ENCODE measurements at regions not wholly inside any gene's neighbourhood (a gene's known extent, or its start where the extent isn't known, plus 50 kb on each side); places are given as distances from the start of the nearest gene placed in this dataset.

DNA sequence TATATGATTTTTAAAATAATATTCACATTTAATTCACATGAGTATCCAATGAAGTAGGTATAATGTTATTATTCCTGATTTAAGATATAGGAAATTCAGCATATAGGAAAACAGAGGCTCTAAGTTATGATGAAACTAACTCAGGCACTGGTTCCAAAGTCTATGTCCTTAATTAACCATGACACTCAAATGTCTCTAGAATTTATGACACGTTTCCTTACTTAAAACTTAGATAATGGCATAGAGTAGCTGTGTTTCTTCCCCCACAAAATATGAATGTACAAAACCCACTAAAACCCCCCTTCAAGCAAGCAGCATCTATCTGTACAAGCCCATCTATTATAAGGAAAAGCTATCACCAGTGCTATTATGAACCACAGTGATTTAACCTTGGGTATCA is 72.9 kb upstream of the CDK1 start:
- no peaks in the 10 kb centered on the region for H3K27me3 ChIP-seq (ENCODE audit: control insufficient read depth, extremely low read depth, insufficient read depth, low read length)
- no peak overlapping the region for H3K9ac ChIP-seq (ENCODE audit: control insufficient read depth, extremely low read depth, insufficient read depth, low read length)
- H3K36me3 ChIP-seq (ENCODE audit: control insufficient read depth in 2 of 2, extremely low read depth in 1 of 2, insufficient read depth in 2 of 2, low read length in 2 of 2) = no peaks in the 10 kb centered on the region
- no peak for DNase-seq (ENCODE audit: low read depth, low spot score)
- no peak overlapping the region for H3K27ac ChIP-seq (ENCODE audit: control insufficient read depth, insufficient read depth, low read length)
- FAIRE-seq = no peak
- H3K4me1 ChIP-seq (ENCODE audit: control insufficient read depth, extremely low read depth, insufficient read depth, low read length) = no peaks in the 10 kb centered on the region
- H3K4me3 ChIP-seq (ENCODE audit: control insufficient read depth in 2 of 3, extremely low read depth in 1 of 3, insufficient read depth in 2 of 3, low read depth in 1 of 3, low read length in 3 of 3) = no peak overlapping the region
- H3K9me1 ChIP-seq (ENCODE audit: control insufficient read depth, extremely low read depth, insufficient read depth, low read length) = no peaks in the 10 kb centered on the region
- no peak overlapping the region for H3K4me2 ChIP-seq (ENCODE audit: control insufficient read depth, extremely low read depth, insufficient read depth, low read depth, low read length)
- no peak overlapping the region for H2AFZ ChIP-seq (ENCODE audit: control insufficient read depth, low read length)
- TF ChIP-seq EZH2 (IDR thresholded peaks at IDR 0.05; ENCODE audit: low read length) = no peak
- TF ChIP-seq, protein P1, sequence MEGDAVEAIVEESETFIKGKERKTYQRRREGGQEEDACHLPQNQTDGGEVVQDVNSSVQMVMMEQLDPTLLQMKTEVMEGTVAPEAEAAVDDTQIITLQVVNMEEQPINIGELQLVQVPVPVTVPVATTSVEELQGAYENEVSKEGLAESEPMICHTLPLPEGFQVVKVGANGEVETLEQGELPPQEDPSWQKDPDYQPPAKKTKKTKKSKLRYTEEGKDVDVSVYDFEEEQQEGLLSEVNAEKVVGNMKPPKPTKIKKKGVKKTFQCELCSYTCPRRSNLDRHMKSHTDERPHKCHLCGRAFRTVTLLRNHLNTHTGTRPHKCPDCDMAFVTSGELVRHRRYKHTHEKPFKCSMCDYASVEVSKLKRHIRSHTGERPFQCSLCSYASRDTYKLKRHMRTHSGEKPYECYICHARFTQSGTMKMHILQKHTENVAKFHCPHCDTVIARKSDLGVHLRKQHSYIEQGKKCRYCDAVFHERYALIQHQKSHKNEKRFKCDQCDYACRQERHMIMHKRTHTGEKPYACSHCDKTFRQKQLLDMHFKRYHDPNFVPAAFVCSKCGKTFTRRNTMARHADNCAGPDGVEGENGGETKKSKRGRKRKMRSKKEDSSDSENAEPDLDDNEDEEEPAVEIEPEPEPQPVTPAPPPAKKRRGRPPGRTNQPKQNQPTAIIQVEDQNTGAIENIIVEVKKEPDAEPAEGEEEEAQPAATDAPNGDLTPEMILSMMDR (optimal IDR thresholded peaks at IDR 0.05 in 1 of 3, IDR thresholded peaks at IDR 0.05 in 1 of 3, conservative IDR thresholded peaks at IDR 0.05 in 1 of 3; ENCODE audit: extremely low read depth in 1 of 3, insufficient read depth in 2 of 3, low read length in 3 of 3) = no peak
- no peaks in the 10 kb centered on the region for H4K20me1 ChIP-seq (ENCODE audit: control insufficient read depth, extremely low read depth, insufficient read depth, low read length)
- H3K79me2 ChIP-seq (ENCODE audit: control insufficient read depth, insufficient read depth, low read length) = no peaks in the 10 kb centered on the region
- no peaks in the 10 kb centered on the region for H3K9me3 ChIP-seq (ENCODE audit: control insufficient read depth, low read depth, low read length)
- dilution Hi-C loops (cut with MboI; ENCODE audit: extremely low pct_ligation_motif_present, low sequenced_read_pairs) = no loop called here

DNA sequence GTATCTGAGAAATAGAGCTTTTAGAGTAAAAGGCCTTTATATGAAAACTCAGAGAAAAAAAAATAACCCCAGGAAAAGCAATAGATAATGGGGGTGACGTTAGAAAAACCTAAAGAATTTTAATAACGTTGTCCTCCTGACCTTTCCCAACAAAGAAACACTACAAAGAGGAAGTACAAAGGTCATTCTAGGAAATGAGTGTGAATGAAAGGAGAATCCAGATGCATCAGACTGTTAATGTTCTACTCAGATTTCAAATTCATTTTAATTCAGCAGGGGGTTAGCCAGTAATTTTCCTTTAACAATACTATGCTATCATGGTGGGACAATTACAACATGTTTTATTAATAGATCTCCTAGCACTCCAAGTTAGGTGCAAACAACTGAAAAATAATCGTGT is 73.8 kb upstream of the CDK1 start:
- Histone ChIP-seq H3K27me3 (ENCODE audit: control insufficient read depth, extremely low read depth, insufficient read depth, low read length) (no peaks in the 10 kb centered on the region), H3K9ac (ENCODE audit: control insufficient read depth, extremely low read depth, insufficient read depth, low read length) (no peak overlapping the region), H3K9me3 (ENCODE audit: control insufficient read depth, low read depth, low read length) (no peaks in the 10 kb centered on the region), H2AFZ (ENCODE audit: control insufficient read depth, low read length) (no peak overlapping the region), H3K4me1 (ENCODE audit: control insufficient read depth, extremely low read depth, insufficient read depth, low read length) (no peaks in the 10 kb centered on the region), H4K20me1 (ENCODE audit: control insufficient read depth, extremely low read depth, insufficient read depth, low read length) (no peaks in the 10 kb centered on the region), H3K4me2 (ENCODE audit: control insufficient read depth, extremely low read depth, insufficient read depth, low read depth, low read length) (no peak overlapping the region), H3K4me3 (ENCODE audit: control insufficient read depth in 2 of 3, extremely low read depth in 1 of 3, insufficient read depth in 2 of 3, low read depth in 1 of 3, low read length in 3 of 3) (no peak overlapping the region), H3K79me2 (ENCODE audit: control insufficient read depth, insufficient read depth, low read length) (no peaks in the 10 kb centered on the region), H3K27ac (ENCODE audit: control insufficient read depth, insufficient read depth, low read length) (no peak overlapping the region), H3K36me3 (ENCODE audit: control insufficient read depth in 2 of 2, extremely low read depth in 1 of 2, insufficient read depth in 2 of 2, low read length in 2 of 2) (no peaks in the 10 kb centered on the region), H3K9me1 (ENCODE audit: control insufficient read depth, extremely low read depth, insufficient read depth, low read length) (no peaks in the 10 kb centered on the region)
- TF ChIP-seq EZH2 (IDR thresholded peaks at IDR 0.05; ENCODE audit: low read length) = no peak
- TF ChIP-seq, protein P1 (optimal IDR thresholded peaks at IDR 0.05 in 1 of 3, IDR thresholded peaks at IDR 0.05 in 1 of 3, conservative IDR thresholded peaks at IDR 0.05 in 1 of 3; ENCODE audit: extremely low read depth in 1 of 3, insufficient read depth in 2 of 3, low read length in 3 of 3) = no peak
- dilution Hi-C loops (cut with MboI; ENCODE audit: extremely low pct_ligation_motif_present, low sequenced_read_pairs) = no loop called here
- FAIRE-seq (no peak), DNase-seq (ENCODE audit: low read depth, low spot score) (no peak)
